HCT116 (cell line): ENCODE measurements at regions not wholly inside any gene's neighbourhood (a gene's known extent, or its start where the extent isn't known, plus 50 kb on each side); places are given as distances from the start of the nearest gene placed in this dataset.

Experiments used
- ATAC-seq: fragments of 200-7000 bp; cut with Tn5 transposase; 2 replicates; pipeline ENCODE4 v1.9.1; 2020; ENCODE audit warnings: mild to moderate bottlenecking, moderate library complexity
- BruUV-seq: library from RNA; stranded (reverse); fragments of 400-500 nt; replicated peaks from 2 replicates; lab custom pipeline; 2021; lab: Mats Ljungman, UMichigan
- CTCF ChIA-PET: fragments of 300-600 bp; sonication (Branson Sonifier 250); formaldehyde crosslinking; loops from one replicate; lab custom pipeline; 2021; ENCODE audit warnings: antibody characterized with exemption; lab: Charles Lee
- POLR2A ChIA-PET: fragments of 300-600, 350-600 bp; sonication (Branson Sonifier 250); formaldehyde crosslinking; loops from one replicate; lab custom pipeline; 2021; ENCODE audit warnings: antibody characterized with exemption; lab: Charles Lee
- RAD21 ChIA-PET, 2 experiments: fragments of 300-600 bp; sonication (Branson Sonifier 250); formaldehyde crosslinking; loops; one replicate each; lab custom pipeline; 2023; ENCODE audit warnings: low total read pairs in 2 of 2; ENCODE audit not compliant: uncharacterized antibody in 2 of 2, unreplicated experiment in 2 of 2, low non-redundant PET in 1 of 2; lab: Charles Lee
- DNase-seq: peaks from one replicate; pipeline ENCODE4 v3.0.0-alpha.2; 2010; ENCODE audit warnings: low read depth, low spot score
- H2AFZ ChIP-seq: fragments of 200-600 bp; shearing (Covaris generic), sonication (generic); 2 replicates; pipeline ENCODE4 v1.6.1; 2017; ENCODE audit warnings: low read depth, mixed run types, mixed read lengths, antibody characterized with exemption, low read length; ENCODE audit not compliant: poor library complexity, severe bottlenecking
- H3K27ac ChIP-seq: 2 replicates; pipeline ENCODE4 v1.5.1; 2012; ENCODE audit warnings: low read depth, low read length
- H3K27me3 ChIP-seq: fragments of 200-600 bp; sonication (generic); 2 replicates; pipeline ENCODE4 v1.6.1; 2016; ENCODE audit warnings: mixed run types, low read length, mixed read lengths; ENCODE audit not compliant: insufficient read depth
- H3K36me3 ChIP-seq, 2 experiments: fragments of 200-500 bp in 1 of 2; fragments of 200-600 bp in 1 of 2; sonication (Bioruptor generic) in 1 of 2; sonication (generic) in 1 of 2; 2 replicates each; pipeline versions ENCODE4 v1.5.1 to v1.6.1; 2014 to 2016; ENCODE audit warnings: low read length in 2 of 2, inconsistent platforms in 1 of 2, mixed read lengths in 1 of 2, mixed run types in 1 of 2; ENCODE audit not compliant: insufficient read depth in 2 of 2, control insufficient read depth in 1 of 2
- H3K4me1 ChIP-seq, 2 experiments: fragments of 200-600 bp in 1 of 2; sonication (generic) in 1 of 2; 2 replicates each; pipeline versions ENCODE4 v1.5.1 to v1.6.1; 2012 to 2017; ENCODE audit warnings: low read length in 2 of 2, inconsistent platforms in 1 of 2, mild to moderate bottlenecking in 1 of 2, mixed read lengths in 1 of 2, mixed run types in 1 of 2, moderate library complexity in 1 of 2; ENCODE audit not compliant: insufficient read depth in 2 of 2, control insufficient read depth in 1 of 2
- H3K4me2 ChIP-seq: fragments of 200-600 bp; sonication (generic); 2 replicates; pipeline ENCODE4 v1.6.1; 2017; ENCODE audit warnings: mixed run types, low read length, mixed read lengths
- H3K4me3 ChIP-seq, 2 experiments: fragments of 200-600 bp in 1 of 2; sonication (generic) in 1 of 2; replicated peaks in 1 of 2; 2 replicates each; pipeline ENCODE4 v1.5.1; 2011 to 2016; ENCODE audit warnings: low read length in 2 of 2, control low read depth in 1 of 2, low read depth in 1 of 2, mild to moderate bottlenecking in 1 of 2, mixed read lengths in 1 of 2, mixed run types in 1 of 2
- H3K79me2 ChIP-seq: fragments of 200-600 bp; sonication (generic); 2 replicates; pipeline ENCODE4 v1.6.1; 2017; ENCODE audit warnings: mild to moderate bottlenecking, mixed run types, low read length, moderate library complexity, mixed read lengths; ENCODE audit not compliant: insufficient read depth
- H3K9ac ChIP-seq: fragments of 200-600 bp; sonication (generic); 2 replicates; pipeline ENCODE4 v1.6.1; 2016; ENCODE audit warnings: low read length, mixed read lengths
- H3K9me2 ChIP-seq: fragments of 200-600 bp; sonication (generic), shearing (Covaris generic); 2 replicates; pipeline ENCODE4 v1.6.1; 2017; ENCODE audit warnings: mixed run types, mild to moderate bottlenecking, moderate library complexity; ENCODE audit not compliant: insufficient read depth
- H3K9me3 ChIP-seq, 2 experiments: fragments of 200-500 bp in 1 of 2; fragments of 200-600 bp in 1 of 2; sonication (Bioruptor generic) in 1 of 2; sonication (generic) in 1 of 2; 2 replicates each; pipeline ENCODE4 v1.6.1; 2014 to 2017; ENCODE audit warnings: low read length in 2 of 2, mixed read lengths in 2 of 2, inconsistent platforms in 1 of 2, low read depth in 1 of 2, mild to moderate bottlenecking in 1 of 2, mixed run types in 1 of 2, moderate library complexity in 1 of 2; ENCODE audit not compliant: control insufficient read depth in 1 of 2, insufficient read depth in 1 of 2
- H4K20me1 ChIP-seq: fragments of 200-600 bp; sonication (generic), shearing (Covaris generic); 2 replicates; pipeline ENCODE4 v1.6.1; 2017; ENCODE audit warnings: mixed run types, mild to moderate bottlenecking, moderate library complexity; ENCODE audit not compliant: insufficient read depth
- CTCF ChIP-seq, 3 experiments: fragments of 200-600 bp in 1 of 3; sonication (generic) in 1 of 3; IDR thresholded peaks in 2 of 3; conservative IDR thresholded peaks in 1 of 3; 2 replicates each; pipeline ENCODE4 v1.5.1; 2012 to 2017; ENCODE audit warnings: low read depth in 2 of 3, low read length in 2 of 3, antibody characterized with exemption in 1 of 3, borderline replicate concordance in 1 of 3, control low read depth in 1 of 3, mild to moderate bottlenecking in 1 of 3, mixed read lengths in 1 of 3, mixed run types in 1 of 3, moderate library complexity in 1 of 3; ENCODE audit not compliant: insufficient read depth in 1 of 3
- EZH2phosphoT487 ChIP-seq: fragments of 200-600 bp; IDR thresholded peaks from 2 replicates; pipeline ENCODE4 v1.6.1; 2018; ENCODE audit warnings: antibody characterized with exemption, borderline replicate concordance
- JUND ChIP-seq: IDR thresholded peaks from 2 replicates; pipeline ENCODE4 v1.6.1; 2012
- MAX ChIP-seq: IDR thresholded peaks from 2 replicates; pipeline ENCODE4 v1.6.1; 2012
- POLR2A ChIP-seq: IDR thresholded peaks from 2 replicates; pipeline ENCODE4 v1.7.0; 2011; ENCODE audit warnings: borderline replicate concordance; ENCODE audit not compliant: insufficient read depth, insufficient read length; ENCODE audit errors: extremely low read depth
- REST ChIP-seq: IDR thresholded peaks from 2 replicates; pipeline ENCODE4 v1.6.1; 2012; ENCODE audit warnings: low read depth
- SIN3A ChIP-seq: IDR thresholded peaks from 2 replicates; pipeline ENCODE4 v1.6.1; 2012; ENCODE audit warnings: low read depth
- YY1 ChIP-seq: IDR thresholded peaks from 2 replicates; pipeline ENCODE4 v1.6.1; 2011; ENCODE audit warnings: low read length, low read depth, moderate library complexity, mild to moderate bottlenecking; ENCODE audit not compliant: insufficient replicate concordance; ENCODE audit errors: extremely low read depth
- intact Hi-C: fragments of 100-400 bp; cut with micrococcal nuclease; formaldehyde crosslinking; loops from 2 replicates; pipeline ENCODE4 v1.10.0; 2022

GRCh38 chrX:116232833-116233232 lies 62.3 kb downstream of the AGTR2 start:
- intact Hi-C loops = no loop called here
- RAD21 ChIA-PET = no interaction called here
- TF ChIP-seq CTCF (IDR thresholded peaks at IDR 0.05 in 2 of 3, conservative IDR thresholded peaks at IDR 0.05 in 1 of 3; ENCODE audit: borderline replicate concordance in 1 of 3, insufficient read depth in 1 of 3, low read depth in 2 of 3, low read length in 2 of 3) = no peak
- TF ChIP-seq POLR2A = no peak
- no peak for TF ChIP-seq EZH2phosphoT487
- TF ChIP-seq SIN3A = no peak
- TF ChIP-seq REST = no peak
- TF ChIP-seq YY1 = no peak
- TF ChIP-seq MAX = no peak
- TF ChIP-seq JUND = no peak
- H3K4me1 ChIP-seq = no peaks in the 10 kb centered on the region
- BruUV-seq = no TSS peak
- no peaks in the 10 kb centered on the region for H3K79me2 ChIP-seq
- no peaks in the 10 kb centered on the region for H3K36me3 ChIP-seq
- DNase-seq = no peak
- H3K9me2 ChIP-seq = no peaks in the 10 kb centered on the region
- H2AFZ ChIP-seq = no peak overlapping the region
- no peak for ATAC-seq
- H3K27ac ChIP-seq = no peak overlapping the region
- CTCF ChIA-PET = no interaction called here
- H4K20me1 ChIP-seq = no peaks in the 10 kb centered on the region
- no peaks in the 10 kb centered on the region for H3K9me3 ChIP-seq
- no peaks in the 10 kb centered on the region for H3K27me3 ChIP-seq
- H3K4me3 ChIP-seq = no peak overlapping the region
- no peak overlapping the region for H3K4me2 ChIP-seq
- POLR2A ChIA-PET = no interaction called here
- H3K9ac ChIP-seq = no peak overlapping the region
